Spinal cord (tissue), 9 donors: ENCODE measurements at regions not wholly inside any gene's neighbourhood (a gene's known extent, or its start where the extent isn't known, plus 50 kb on each side); places are given as distances from the start of the nearest gene placed in this dataset.

ENCODE experiments used
- DNase-seq, 6 donors: peaks; one replicate each; pipeline versions ENCODE4 v3.0.0 to v3.0.0-alpha.2; 2013 to 2015; ENCODE audit warnings: low spot score in 6 of 6, low read depth in 4 of 6
- H3K27ac ChIP-seq: one replicate; pipeline ENCODE4 v1.5.1; 2013; ENCODE audit warnings: low read depth, low read length, control low read depth
- H3K27me3 ChIP-seq: one replicate; pipeline ENCODE4 v1.6.1; 2013; ENCODE audit warnings: low read length; ENCODE audit not compliant: control insufficient read depth, insufficient read depth
- H3K36me3 ChIP-seq: one replicate; pipeline ENCODE4 v1.6.1; 2013; ENCODE audit warnings: low read length; ENCODE audit not compliant: control insufficient read depth, insufficient read depth
- H3K4me1 ChIP-seq: one replicate; pipeline ENCODE4 v1.6.1; 2013; ENCODE audit warnings: low read length; ENCODE audit not compliant: control insufficient read depth, insufficient read depth
- H3K4me3 ChIP-seq: one replicate; pipeline ENCODE4 v1.5.1; 2013; ENCODE audit warnings: low read depth, low read length, control low read depth
- H3K9me3 ChIP-seq: one replicate; pipeline ENCODE4 v1.6.1; 2013; ENCODE audit warnings: low read length; ENCODE audit not compliant: control insufficient read depth, insufficient read depth
- WGBS: methylation state at CpG from one replicate; pipeline ENCODE4 v1.1.5; 2013; ENCODE audit warnings: missing lambda C conversion rate; ENCODE audit not compliant: insufficient coverage; 5-methylcytosine and 5-hydroxymethylcytosine counted together
- donor health status: healthy.

DNA sequence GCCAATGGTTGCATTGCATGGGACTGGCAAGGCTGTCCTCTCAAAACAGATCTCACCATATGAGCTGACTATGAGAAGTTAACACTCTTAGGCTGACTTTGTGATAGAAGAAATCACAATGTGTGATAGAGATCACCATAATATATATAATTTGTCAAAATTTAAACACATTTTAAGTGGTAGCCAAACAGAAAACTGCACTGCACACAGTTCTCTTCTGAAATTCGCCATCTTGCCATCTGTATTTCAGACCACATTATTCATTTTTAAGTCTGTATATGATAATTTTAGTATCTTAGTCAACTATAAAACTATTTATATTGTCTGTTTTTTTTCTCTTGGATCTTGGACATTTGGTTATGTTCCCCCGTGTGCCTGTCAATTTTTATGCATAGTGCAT, 374.7 kb downstream of the AJAP1 start:
- no peak overlapping the region for H3K27ac ChIP-seq
- peaks cover 4% of the 10 kb centered on the region for H3K4me1 ChIP-seq
- H3K36me3 ChIP-seq, result no peaks in the 10 kb centered on the region
- no peaks in the 10 kb centered on the region for H3K9me3 ChIP-seq
- peak in 1 of 6 donors; percentile 63 for DNase-seq
- H3K4me3 ChIP-seq, result no peak overlapping the region
- WGBS, result 29% methylated on average over 1 of the region's 2 CpGs
- no peaks in the 10 kb centered on the region for H3K27me3 ChIP-seq

DNA sequence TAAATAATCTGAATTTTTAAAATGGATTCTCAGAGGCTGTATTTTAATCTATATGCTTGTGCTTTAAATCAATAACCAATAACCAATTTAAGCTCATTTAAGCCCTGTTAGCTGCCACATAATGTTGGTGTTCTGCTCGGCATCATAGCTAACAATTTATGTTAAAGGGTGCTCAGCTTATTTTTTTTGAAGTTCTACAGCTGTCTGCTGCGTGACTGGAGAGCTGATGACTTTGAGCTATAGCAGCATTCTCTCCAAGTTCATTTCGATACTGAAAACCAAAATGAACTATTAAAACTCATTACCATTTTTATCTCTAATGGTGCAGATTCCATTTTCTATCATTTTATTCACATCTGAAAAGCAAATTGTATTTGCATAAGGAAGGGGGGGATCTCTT, 357.8 kb downstream of the AJAP1 start:
- no CpG with 5 or more reads among the region's 3 CpGs for WGBS
- DNase-seq, result peak in 1 of 6 donors; percentile 78
- H3K27me3 ChIP-seq, result peaks cover 2% of the 10 kb centered on the region
- no peak overlapping the region for H3K27ac ChIP-seq
- H3K4me1 ChIP-seq, result peaks cover 3% of the 10 kb centered on the region
- no peak overlapping the region for H3K4me3 ChIP-seq
- no peaks in the 10 kb centered on the region for H3K36me3 ChIP-seq
- H3K9me3 ChIP-seq, result no peaks in the 10 kb centered on the region

DNA sequence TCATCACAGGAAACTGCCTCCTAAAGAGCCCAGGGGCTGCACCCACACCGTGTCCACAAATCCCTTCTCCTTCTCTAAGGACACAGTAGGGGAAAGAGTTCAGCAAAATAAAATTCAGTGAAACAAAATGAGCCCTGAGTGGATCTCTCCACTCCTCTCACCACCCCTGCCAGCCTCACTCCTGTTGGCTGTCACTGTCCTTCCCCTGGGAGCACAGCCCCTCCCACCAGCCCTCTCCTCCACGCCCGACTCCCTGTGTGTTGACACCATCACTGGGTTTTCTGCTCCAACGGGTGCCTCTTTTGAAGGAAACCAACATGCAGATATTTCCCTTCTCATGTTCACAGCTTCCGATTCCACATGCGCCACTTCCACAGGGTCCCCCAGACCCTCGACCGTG, 356.2 kb downstream of the AJAP1 start:
- no peak overlapping the region for H3K4me3 ChIP-seq
- 80% methylated on average over 8 of the region's 8 CpGs for WGBS
- no peaks in the 10 kb centered on the region for H3K9me3 ChIP-seq
- no peak overlapping the region for H3K27ac ChIP-seq
- H3K36me3 ChIP-seq, result no peaks in the 10 kb centered on the region
- H3K4me1 ChIP-seq, result peaks cover 3% of the 10 kb centered on the region
- no peak for DNase-seq
- H3K27me3 ChIP-seq, result peaks cover 2% of the 10 kb centered on the region

DNA sequence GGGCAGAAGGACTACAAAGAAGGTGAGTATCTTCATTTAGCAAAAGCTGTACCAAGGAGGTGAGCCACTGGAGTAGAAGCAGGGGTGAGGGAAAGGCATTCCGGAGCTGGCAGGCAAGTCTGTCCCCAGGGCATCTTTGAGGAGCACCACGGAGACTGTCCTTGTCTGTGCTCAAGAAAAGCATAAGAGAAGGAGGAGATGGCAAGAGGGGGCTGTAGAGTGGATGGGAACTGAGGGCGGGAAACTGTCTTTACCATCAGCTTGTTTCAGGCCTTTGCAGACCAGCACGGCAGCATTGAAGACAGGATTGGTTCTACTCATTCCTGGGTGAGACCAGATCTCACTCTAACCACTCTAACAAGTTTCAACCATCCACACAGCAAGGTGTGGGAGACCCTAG, 355.8 kb downstream of the AJAP1 start:
- Histone ChIP-seq H3K27ac (no peak overlapping the region), H3K4me3 (no peak overlapping the region), H3K27me3 (peaks cover 2% of the 10 kb centered on the region), H3K4me1 (peaks cover 3% of the 10 kb centered on the region), H3K36me3 (no peaks in the 10 kb centered on the region), H3K9me3 (no peaks in the 10 kb centered on the region)
- 59% methylated on average over 3 of the region's 4 CpGs for WGBS
- no peak for DNase-seq

DNA sequence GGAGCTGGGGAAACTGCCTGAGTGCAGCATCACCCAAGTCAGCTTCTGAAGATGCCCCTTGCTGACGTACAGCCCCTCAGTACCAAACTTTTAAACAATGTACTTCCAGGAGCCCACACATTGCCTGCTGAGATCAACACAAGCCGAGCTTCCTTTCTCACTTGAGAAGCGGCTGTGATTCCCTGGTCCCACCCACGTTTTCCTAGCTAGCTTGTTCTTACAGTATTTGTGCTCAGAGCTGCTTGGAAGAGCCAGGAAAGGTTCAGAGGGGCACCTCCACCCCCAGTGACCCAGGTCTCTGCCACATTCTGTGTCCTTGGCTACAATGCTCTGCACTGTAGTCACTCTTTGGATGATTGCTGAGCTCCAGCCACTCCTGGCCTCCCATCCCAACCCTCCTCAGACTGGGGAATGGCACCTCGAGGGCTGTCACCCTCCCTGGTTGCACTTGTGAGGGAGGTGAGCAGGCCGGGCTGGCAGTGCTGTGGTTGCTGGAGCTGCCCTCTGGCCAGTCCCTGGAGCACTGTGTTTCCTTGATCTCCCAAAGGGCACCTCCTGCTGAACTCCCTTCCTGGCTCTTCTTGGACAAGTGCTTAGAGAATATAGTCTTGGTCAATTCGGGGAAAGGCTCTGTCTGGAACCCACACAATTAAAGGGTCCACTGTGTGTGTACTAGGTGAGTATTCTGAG, 355.1 kb downstream of the AJAP1 start:
- 42% methylated on average over 6 of the region's 7 CpGs for WGBS
- H3K36me3 ChIP-seq, result no peaks in the 10 kb centered on the region
- peaks cover 3% of the 10 kb centered on the region for H3K4me1 ChIP-seq
- peaks cover 2% of the 10 kb centered on the region for H3K27me3 ChIP-seq
- H3K9me3 ChIP-seq, result no peaks in the 10 kb centered on the region
- DNase-seq, result no peak
- no peak overlapping the region for H3K27ac ChIP-seq
- H3K4me3 ChIP-seq, result no peak overlapping the region

DNA sequence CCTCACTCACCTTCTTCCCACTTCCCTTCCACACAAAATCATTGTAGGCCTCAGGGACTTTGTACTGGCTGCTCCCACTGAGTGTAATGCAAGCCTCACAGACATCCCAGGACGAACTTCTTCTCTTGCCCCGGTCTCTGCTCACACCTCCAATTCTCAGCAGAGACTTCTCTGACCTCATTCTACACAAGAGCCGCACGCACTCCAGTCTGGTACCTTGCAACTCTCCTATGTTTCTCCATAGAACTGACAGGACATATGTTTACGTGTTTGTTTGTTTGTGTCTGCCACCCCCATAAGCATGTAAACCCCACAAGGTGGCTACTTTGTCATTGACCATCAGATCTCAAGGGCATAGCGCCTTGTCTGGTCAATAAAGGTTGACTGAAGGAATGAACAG, 350.8 kb downstream of the AJAP1 start:
- no peak for DNase-seq
- Histone ChIP-seq H3K36me3 (no peaks in the 10 kb centered on the region), H3K9me3 (no peaks in the 10 kb centered on the region), H3K27ac (no peak overlapping the region), H3K4me1 (peaks cover 3% of the 10 kb centered on the region), H3K27me3 (peaks cover 2% of the 10 kb centered on the region), H3K4me3 (no peak overlapping the region)
- WGBS, result 67% methylated on average over 3 of the region's 6 CpGs

DNA sequence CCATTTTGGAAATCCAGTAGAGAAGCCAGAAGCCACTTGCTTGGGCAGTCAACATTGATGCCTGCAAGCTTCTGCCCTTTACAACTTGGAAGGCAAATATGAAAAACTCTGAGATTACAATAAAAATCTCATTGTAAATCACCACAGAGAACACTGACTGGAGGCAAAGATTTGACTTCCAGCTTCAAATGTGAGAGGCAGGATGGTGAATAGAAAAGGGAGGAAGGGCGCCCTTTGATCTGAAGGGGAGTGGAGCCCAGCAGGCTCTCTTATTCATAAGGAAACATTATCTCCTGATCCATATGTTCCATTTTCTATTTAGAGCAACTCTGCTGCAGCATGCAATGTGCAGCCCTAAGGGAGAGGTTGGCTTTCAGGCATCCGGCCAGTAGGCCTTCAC, 348.3 kb downstream of the AJAP1 start:
- Histone ChIP-seq H3K36me3 (no peaks in the 10 kb centered on the region), H3K27ac (no peak overlapping the region), H3K4me1 (no peaks in the 10 kb centered on the region), H3K27me3 (no peaks in the 10 kb centered on the region), H3K4me3 (no peak overlapping the region), H3K9me3 (no peaks in the 10 kb centered on the region)
- DNase-seq, result no peak
- 100% methylated on average over 1 of the region's 2 CpGs for WGBS

DNA sequence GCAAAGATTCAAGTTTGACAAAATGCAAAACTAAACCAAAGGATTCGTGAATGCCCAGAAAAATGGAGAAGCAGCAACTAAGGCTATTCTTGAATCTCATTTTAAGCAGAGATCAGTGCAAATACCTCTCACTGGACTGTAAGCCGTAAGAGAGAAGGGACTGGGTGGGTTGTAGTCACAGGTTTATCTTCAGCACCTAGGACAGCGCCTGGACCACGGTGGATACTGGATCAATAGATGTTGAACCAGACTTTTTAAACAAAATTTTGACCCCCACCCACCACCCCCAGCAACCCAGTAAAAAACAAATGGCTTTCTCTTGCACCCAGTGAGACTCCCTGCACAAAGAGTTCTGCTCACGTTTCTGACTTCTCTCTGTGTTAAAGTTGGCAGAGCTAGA, 347.1 kb downstream of the AJAP1 start:
- H3K9me3 ChIP-seq, result no peaks in the 10 kb centered on the region
- no peaks in the 10 kb centered on the region for H3K4me1 ChIP-seq
- H3K27me3 ChIP-seq, result no peaks in the 10 kb centered on the region
- DNase-seq, result no peak
- no peak overlapping the region for H3K4me3 ChIP-seq
- 83% methylated on average over 1 of the region's 5 CpGs for WGBS
- no peak overlapping the region for H3K27ac ChIP-seq
- no peaks in the 10 kb centered on the region for H3K36me3 ChIP-seq

DNA sequence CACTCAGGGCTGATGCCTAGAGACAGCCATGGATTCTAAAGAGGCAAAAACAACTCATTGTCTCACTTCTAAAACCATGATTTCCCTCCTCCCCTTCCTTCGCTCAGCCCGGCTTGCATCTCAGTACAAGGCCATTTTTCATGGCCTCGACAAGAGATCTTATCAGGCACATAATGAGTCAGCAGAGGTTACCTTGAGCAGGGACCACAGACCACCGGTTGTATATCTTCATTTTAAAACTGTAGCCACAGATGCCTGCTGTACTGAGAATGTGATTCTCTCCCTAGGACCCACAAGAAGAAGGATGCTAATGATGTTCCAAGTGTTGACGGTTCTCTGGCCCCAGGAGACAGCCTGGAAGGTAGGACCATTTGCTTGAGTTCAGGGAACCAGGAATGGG, 331.9 kb downstream of the AJAP1 start:
- Histone ChIP-seq H3K36me3 (no peaks in the 10 kb centered on the region), H3K9me3 (no peaks in the 10 kb centered on the region), H3K27ac (no peak overlapping the region), H3K27me3 (no peaks in the 10 kb centered on the region), H3K4me1 (no peaks in the 10 kb centered on the region), H3K4me3 (no peak overlapping the region)
- no peak for DNase-seq
- WGBS, result 52% methylated on average over 4 of the region's 5 CpGs

DNA sequence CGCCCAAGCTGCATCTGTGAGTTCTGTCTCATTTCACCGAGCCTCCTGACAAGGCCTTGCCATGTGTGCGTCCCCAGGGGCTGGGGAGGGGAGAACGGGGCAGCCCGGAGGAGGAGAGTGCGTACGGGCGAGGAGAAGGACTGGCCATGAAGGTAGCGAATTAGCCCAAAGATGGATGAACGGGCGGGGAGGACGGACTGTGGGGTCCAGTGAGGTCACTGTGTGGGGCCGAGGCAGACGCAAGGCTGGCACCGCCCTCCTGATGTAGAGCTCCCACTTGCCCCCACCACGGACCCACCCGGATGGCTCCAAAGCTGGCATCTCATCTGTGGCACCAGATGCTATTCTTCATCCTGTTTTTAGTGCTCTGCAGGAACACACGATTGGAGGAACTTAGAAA, 330.4 kb downstream of the AJAP1 start:
- no peak for DNase-seq
- Histone ChIP-seq H3K4me1 (no peaks in the 10 kb centered on the region), H3K27me3 (no peaks in the 10 kb centered on the region), H3K27ac (no peak overlapping the region), H3K36me3 (no peaks in the 10 kb centered on the region), H3K4me3 (no peak overlapping the region), H3K9me3 (no peaks in the 10 kb centered on the region)
- 84% methylated on average over 15 of the region's 18 CpGs for WGBS
